Caco-2 (cell line): ENCODE measurements at regions not wholly inside any gene's neighbourhood (a gene's known extent, or its start where the extent isn't known, plus 50 kb on each side); places are given as distances from the start of the nearest gene placed in this dataset.

Source experiments
- BruUV-seq: library from RNA; stranded (reverse); fragments of 400-500 nt; replicated peaks from 2 replicates; lab custom pipeline; 2021; lab: Mats Ljungman, UMichigan
- CTCF ChIA-PET: fragments of 300-600 bp; sonication (Branson Sonifier 250); formaldehyde crosslinking; loops from one replicate; lab custom pipeline; 2022; ENCODE audit warnings: antibody characterized with exemption; lab: Charles Lee
- POLR2A ChIA-PET: fragments of 300-600 bp; sonication (Branson Sonifier 250); formaldehyde crosslinking; loops from one replicate; lab custom pipeline; 2022; ENCODE audit warnings: antibody characterized with exemption; lab: Charles Lee
- DNase-seq, 2 experiments: peaks; one replicate each; pipeline versions ENCODE4 v3.0.0 to v3.0.0-alpha.2; 2020 to 2022
- H3K27me3 ChIP-seq: replicated peaks from 2 replicates; pipeline ENCODE4 v1.6.0; 2011; ENCODE audit warnings: low read length; ENCODE audit not compliant: control insufficient read depth, insufficient read depth
- H3K36me3 ChIP-seq: 2 replicates; pipeline ENCODE4 v1.5.1; 2011; ENCODE audit warnings: low read length; ENCODE audit not compliant: control insufficient read depth, insufficient read depth
- H3K4me1 ChIP-seq: fragments of 250-450 bp; sonication (Bioruptor Pico); 2 replicates; pipeline ENCODE4 v1.5.1; 2020; ENCODE audit warnings: mild to moderate bottlenecking
- H3K4me3 ChIP-seq: 2 replicates; pipeline ENCODE4 v1.5.1; 2011; ENCODE audit warnings: low read depth, mild to moderate bottlenecking, control low read depth, low read length
- H3K9me3 ChIP-seq: fragments of 250-450 bp; sonication (Bioruptor Pico); 2 replicates; pipeline ENCODE4 v1.5.1; 2020; ENCODE audit warnings: mild to moderate bottlenecking, moderate library complexity
- H3K27ac Mint-ChIP-seq: one replicate; pipeline ENCODE4 v1.8.0; 2022; ENCODE audit warnings: mixed read lengths; ENCODE audit not compliant: unreplicated experiment
- H3K27me3 Mint-ChIP-seq: one replicate; pipeline ENCODE4 v1.8.0; 2022; ENCODE audit warnings: mixed read lengths; ENCODE audit not compliant: insufficient read depth, unreplicated experiment
- H3K36me3 Mint-ChIP-seq: one replicate; pipeline ENCODE4 v1.8.0; 2022; ENCODE audit warnings: mild to moderate bottlenecking, mixed read lengths; ENCODE audit not compliant: insufficient read depth, unreplicated experiment
- H3K4me1 Mint-ChIP-seq: one replicate; pipeline ENCODE4 v1.8.0; 2022; ENCODE audit warnings: low read depth, mixed read lengths; ENCODE audit not compliant: unreplicated experiment
- H3K4me3 Mint-ChIP-seq: one replicate; pipeline ENCODE4 v1.8.0; 2022; ENCODE audit warnings: mild to moderate bottlenecking, moderate library complexity, mixed read lengths; ENCODE audit not compliant: unreplicated experiment
- H3K9me3 Mint-ChIP-seq: one replicate; pipeline ENCODE4 v1.8.0; 2022; ENCODE audit warnings: mixed read lengths; ENCODE audit not compliant: unreplicated experiment
- intact Hi-C: fragments of 100-400 bp; cut with micrococcal nuclease; formaldehyde crosslinking; loops from one replicate; pipeline ENCODE4 v1.10.0; 2022; ENCODE audit not compliant: unreplicated experiment
- TF ChIP-seq, protein P1 (sequence below), 2 experiments: fragments of 200-600 bp in 1 of 2; IDR thresholded peaks; 1 replicate in 1 of 2; 2 replicates in 1 of 2; pipeline versions ENCODE4 v1.5.1 to v1.8.0; 2011 to 2022; ENCODE audit warnings: antibody characterized with exemption in 1 of 2, control low read depth in 1 of 2, inconsistent platforms in 1 of 2, low read depth in 1 of 2, low read length in 1 of 2, mild to moderate bottlenecking in 1 of 2, moderate library complexity in 1 of 2; ENCODE audit not compliant: insufficient read depth in 1 of 2, severe bottlenecking in 1 of 2, unreplicated experiment in 1 of 2

DNA sequence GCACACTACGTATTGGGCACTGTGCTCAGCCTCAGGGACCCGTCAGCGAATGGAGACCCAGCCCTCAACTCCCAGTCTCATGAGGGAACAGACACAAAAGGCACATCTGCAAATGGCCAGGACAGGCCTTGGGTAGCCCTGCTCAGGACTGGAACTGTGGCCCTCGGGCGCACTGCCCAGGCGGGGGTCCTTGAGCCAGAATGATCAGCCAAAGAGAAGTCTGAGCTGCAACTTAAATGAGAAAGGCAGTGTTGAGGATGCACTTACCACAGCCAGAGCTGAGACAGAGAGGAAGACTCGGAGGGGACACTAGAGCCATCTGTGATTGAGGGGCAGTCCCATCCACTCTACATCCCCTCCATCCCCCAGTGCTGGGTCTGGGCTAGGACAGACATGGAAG is 117.3 kb downstream of the C16orf95 start:
- POLR2A ChIA-PET = no interaction called here
- H3K27me3 Mint-ChIP-seq = peaks cover 4% of the 10 kb centered on the region
- Histone ChIP-seq H3K4me3 (no peak overlapping the region), H3K27me3 (no peaks in the 10 kb centered on the region), H3K4me1 (no peaks in the 10 kb centered on the region), H3K36me3 (no peaks in the 10 kb centered on the region), H3K9me3 (no peaks in the 10 kb centered on the region)
- no peak for DNase-seq
- H3K27ac Mint-ChIP-seq = no peak overlapping the region
- TF ChIP-seq, protein P1, sequence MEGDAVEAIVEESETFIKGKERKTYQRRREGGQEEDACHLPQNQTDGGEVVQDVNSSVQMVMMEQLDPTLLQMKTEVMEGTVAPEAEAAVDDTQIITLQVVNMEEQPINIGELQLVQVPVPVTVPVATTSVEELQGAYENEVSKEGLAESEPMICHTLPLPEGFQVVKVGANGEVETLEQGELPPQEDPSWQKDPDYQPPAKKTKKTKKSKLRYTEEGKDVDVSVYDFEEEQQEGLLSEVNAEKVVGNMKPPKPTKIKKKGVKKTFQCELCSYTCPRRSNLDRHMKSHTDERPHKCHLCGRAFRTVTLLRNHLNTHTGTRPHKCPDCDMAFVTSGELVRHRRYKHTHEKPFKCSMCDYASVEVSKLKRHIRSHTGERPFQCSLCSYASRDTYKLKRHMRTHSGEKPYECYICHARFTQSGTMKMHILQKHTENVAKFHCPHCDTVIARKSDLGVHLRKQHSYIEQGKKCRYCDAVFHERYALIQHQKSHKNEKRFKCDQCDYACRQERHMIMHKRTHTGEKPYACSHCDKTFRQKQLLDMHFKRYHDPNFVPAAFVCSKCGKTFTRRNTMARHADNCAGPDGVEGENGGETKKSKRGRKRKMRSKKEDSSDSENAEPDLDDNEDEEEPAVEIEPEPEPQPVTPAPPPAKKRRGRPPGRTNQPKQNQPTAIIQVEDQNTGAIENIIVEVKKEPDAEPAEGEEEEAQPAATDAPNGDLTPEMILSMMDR (IDR thresholded peaks at IDR 0.05; ENCODE audit: insufficient read depth in 1 of 2, low read depth in 1 of 2, low read length in 1 of 2, severe bottlenecking in 1 of 2, unreplicated experiment in 1 of 2) = no peak
- no peak overlapping the region for H3K4me3 Mint-ChIP-seq
- no peaks in the 10 kb centered on the region for H3K36me3 Mint-ChIP-seq
- no peaks in the 10 kb centered on the region for H3K4me1 Mint-ChIP-seq
- intact Hi-C loops = no loop called here
- H3K9me3 Mint-ChIP-seq = no peaks in the 10 kb centered on the region
- no TSS peak for BruUV-seq
- CTCF ChIA-PET = no interaction called here

DNA sequence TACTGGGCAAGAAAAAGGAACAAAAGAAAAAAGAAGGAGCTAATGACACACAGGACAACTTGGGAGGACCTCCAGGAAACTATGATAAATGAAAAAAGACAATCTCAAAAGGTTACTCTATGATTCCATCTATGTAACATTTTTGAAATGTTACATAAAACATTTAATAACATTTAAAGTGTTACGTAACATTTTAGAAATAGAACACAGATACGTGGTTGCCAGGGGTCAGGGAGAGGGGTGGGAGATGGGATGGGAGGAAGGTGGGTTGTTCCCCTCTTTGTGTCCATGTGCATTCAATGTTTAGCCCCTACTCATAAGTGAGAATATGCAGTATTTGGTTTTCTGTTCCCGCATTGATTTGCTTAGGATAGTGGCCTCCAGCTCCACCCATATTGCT is 116.6 kb downstream of the C16orf95 start:
- no peaks in the 10 kb centered on the region for H3K27me3 ChIP-seq
- no peak overlapping the region for H3K4me3 Mint-ChIP-seq
- POLR2A ChIA-PET = no interaction called here
- H3K27ac Mint-ChIP-seq = no peak overlapping the region
- CTCF ChIA-PET = no interaction called here
- BruUV-seq = no TSS peak
- TF ChIP-seq, protein P1 (IDR thresholded peaks at IDR 0.05; ENCODE audit: insufficient read depth in 1 of 2, low read depth in 1 of 2, low read length in 1 of 2, severe bottlenecking in 1 of 2, unreplicated experiment in 1 of 2) = no peak
- DNase-seq = no peak
- H3K9me3 Mint-ChIP-seq = no peaks in the 10 kb centered on the region
- no peaks in the 10 kb centered on the region for H3K4me1 ChIP-seq
- no peaks in the 10 kb centered on the region for H3K36me3 ChIP-seq
- H3K9me3 ChIP-seq = no peaks in the 10 kb centered on the region
- peaks cover 4% of the 10 kb centered on the region for H3K27me3 Mint-ChIP-seq
- H3K4me1 Mint-ChIP-seq = no peaks in the 10 kb centered on the region
- H3K4me3 ChIP-seq = no peak overlapping the region
- intact Hi-C loops = no loop called here
- no peaks in the 10 kb centered on the region for H3K36me3 Mint-ChIP-seq

DNA sequence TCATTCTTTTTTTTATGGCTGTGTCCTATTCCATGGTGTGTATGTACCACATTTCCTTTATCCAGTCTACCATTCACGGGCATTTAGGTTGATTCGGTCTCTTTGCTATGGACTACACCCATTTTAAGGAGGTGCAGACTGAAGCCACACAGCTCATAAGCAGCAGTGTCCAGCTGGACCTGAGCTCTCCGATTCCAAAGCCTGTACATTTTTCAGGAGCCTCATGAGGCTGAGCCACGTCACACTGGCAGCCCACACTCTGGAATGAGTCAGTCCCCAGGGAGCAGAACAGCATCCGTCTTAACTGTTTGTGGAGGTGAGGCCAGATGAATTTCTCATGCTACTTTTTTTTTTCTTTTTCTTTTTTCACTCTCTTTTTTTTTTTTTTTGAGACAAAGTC is 116.1 kb downstream of the C16orf95 start:
- ChIA-PET POLR2A (no interaction called here), CTCF (interaction anchor here (0.7 kb wide), 1 partner anchor 77 kb away, joined by 3 read pairs; no protein-coding TSS in a partner anchor)
- H3K36me3 Mint-ChIP-seq = no peaks in the 10 kb centered on the region
- Histone ChIP-seq H3K4me1 (no peaks in the 10 kb centered on the region), H3K9me3 (no peaks in the 10 kb centered on the region), H3K27me3 (no peaks in the 10 kb centered on the region), H3K4me3 (no peak overlapping the region), H3K36me3 (no peaks in the 10 kb centered on the region)
- no peak overlapping the region for H3K27ac Mint-ChIP-seq
- no TSS peak for BruUV-seq
- DNase-seq = no peak
- no peak overlapping the region for H3K4me3 Mint-ChIP-seq
- no peaks in the 10 kb centered on the region for H3K9me3 Mint-ChIP-seq
- intact Hi-C loops = no loop called here
- no peaks in the 10 kb centered on the region for H3K4me1 Mint-ChIP-seq
- H3K27me3 Mint-ChIP-seq = peaks cover 4% of the 10 kb centered on the region
- TF ChIP-seq, protein P1 (IDR thresholded peaks at IDR 0.05; ENCODE audit: insufficient read depth in 1 of 2, low read depth in 1 of 2, low read length in 1 of 2, severe bottlenecking in 1 of 2, unreplicated experiment in 1 of 2) = no peak
